Effector memory CD8-positive, alpha-beta T cell (primary cell): ENCODE measurements at regions not wholly inside any gene's neighbourhood (a gene's known extent, or its start where the extent isn't known, plus 50 kb on each side); places are given as distances from the start of the nearest gene placed in this dataset.

Experiments used
- ATAC-seq: fragments of 150-1000 bp; cut with Tn5 transposase; replicated peaks from 2 replicates; pipeline ENCODE4 v1.10.0; 2021; ENCODE audit warnings: mild to moderate bottlenecking, moderate library complexity
- DNase-seq, 3 experiments: peaks; one replicate each; pipeline ENCODE4 v3.0.0; 2021
- H3K27ac Mint-ChIP-seq, 2 donors: one replicate each; pipeline ENCODE4 v1.8.0; 2022; ENCODE audit warnings: mild to moderate bottlenecking in 2 of 2, mixed read lengths in 2 of 2, moderate library complexity in 2 of 2
- H3K27me3 Mint-ChIP-seq, 2 donors: one replicate each; pipeline ENCODE4 v1.8.0; 2022; ENCODE audit warnings: mixed read lengths in 2 of 2
- H3K36me3 Mint-ChIP-seq: one replicate; pipeline ENCODE4 v1.8.0; 2022; ENCODE audit warnings: mild to moderate bottlenecking, moderate library complexity, mixed read lengths; ENCODE audit not compliant: insufficient read depth
- H3K4me1 Mint-ChIP-seq, 2 donors: one replicate each; pipeline ENCODE4 v1.8.0; 2022; ENCODE audit warnings: low read depth in 2 of 2, mixed read lengths in 2 of 2
- H3K4me3 Mint-ChIP-seq, 2 donors: one replicate each; pipeline ENCODE4 v1.8.0; 2022; ENCODE audit warnings: mild to moderate bottlenecking in 2 of 2, mixed read lengths in 2 of 2, moderate library complexity in 2 of 2
- H3K9me3 Mint-ChIP-seq, 2 donors: one replicate each; pipeline ENCODE4 v1.8.0; 2022; ENCODE audit warnings: mixed read lengths in 2 of 2

DNA sequence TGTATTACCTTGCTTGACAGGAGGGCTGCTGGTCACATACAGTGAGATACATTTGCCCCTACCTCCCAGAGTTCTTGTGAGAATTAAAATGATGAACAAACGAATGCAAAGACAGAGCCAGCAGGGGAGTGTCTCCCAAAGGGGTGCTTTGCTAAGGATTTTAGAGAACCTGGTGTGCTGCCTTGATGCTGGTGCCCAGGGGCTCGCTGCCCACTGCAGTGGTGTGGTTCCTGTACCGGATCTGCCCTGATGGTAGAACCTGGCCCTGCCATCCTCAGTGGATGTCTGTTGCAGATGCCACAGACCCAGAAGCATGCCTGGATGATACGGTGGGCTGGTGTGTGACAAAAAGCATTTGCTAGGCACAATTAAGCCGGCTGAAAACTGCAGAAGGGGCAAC is 414.8 kb upstream of the HS6ST1 start:
- Mint-ChIP-seq H3K4me1 (peaks cover 0 to 11% of the 10 kb centered on the region in 2 donors), H3K27ac (no peak overlapping the region), H3K9me3 (peaks cover 0 to 7% of the 10 kb centered on the region in 2 donors), H3K4me3 (no peak overlapping the region), H3K27me3 (peaks cover 10 to 58% of the 10 kb centered on the region in 2 donors), H3K36me3 (no peaks in the 10 kb centered on the region)
- ATAC-seq: no peak
- DNase-seq: no peak

DNA sequence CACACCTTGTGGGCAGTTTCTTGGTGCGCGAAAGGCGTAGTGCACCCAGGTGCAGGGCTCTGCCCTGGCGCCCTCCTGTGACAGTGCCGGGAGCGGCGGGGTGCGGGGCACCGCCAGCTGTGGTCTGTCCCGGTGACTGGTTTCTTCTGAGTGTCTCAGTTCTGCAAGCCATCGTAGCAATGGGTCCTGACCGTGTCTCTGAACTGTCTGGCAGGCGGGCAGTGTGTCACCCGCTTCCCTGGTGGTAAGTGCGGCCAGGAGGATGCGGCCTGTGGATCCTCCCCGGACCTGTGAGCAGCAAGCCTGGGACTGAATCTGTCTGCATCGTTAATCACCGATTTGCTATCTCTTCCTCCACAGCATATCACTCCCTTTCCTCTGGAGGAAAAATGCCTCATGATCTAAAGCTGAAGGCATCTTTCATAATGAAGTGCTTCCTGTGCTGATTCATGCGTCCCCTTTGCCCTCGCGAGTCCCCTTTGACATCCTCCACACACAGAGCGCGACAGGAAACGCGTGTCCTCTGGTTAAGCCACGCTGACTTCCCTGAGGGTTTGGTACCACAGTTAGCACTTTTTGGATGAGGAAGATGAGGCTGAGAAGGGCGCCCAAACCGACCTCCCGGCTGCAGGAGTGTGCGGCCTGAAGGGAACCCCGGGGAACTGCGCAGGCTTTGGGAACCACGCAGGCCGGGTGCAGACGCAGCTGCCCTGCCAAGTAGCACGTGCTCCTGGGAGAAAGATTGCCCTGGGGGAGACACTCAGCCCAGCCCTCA is 416.0 kb upstream of the HS6ST1 start:
- Mint-ChIP-seq H3K9me3 (no peaks in the 10 kb centered on the region), H3K4me3 (no peak overlapping the region), H3K27me3 (peaks cover 10 to 71% of the 10 kb centered on the region in 2 donors), H3K27ac (no peak overlapping the region), H3K36me3 (peaks cover 2% of the 10 kb centered on the region), H3K4me1 (peaks cover 0 to 11% of the 10 kb centered on the region in 2 donors)
- peak; percentile 16 for ATAC-seq
- DNase-seq: no peak

DNA sequence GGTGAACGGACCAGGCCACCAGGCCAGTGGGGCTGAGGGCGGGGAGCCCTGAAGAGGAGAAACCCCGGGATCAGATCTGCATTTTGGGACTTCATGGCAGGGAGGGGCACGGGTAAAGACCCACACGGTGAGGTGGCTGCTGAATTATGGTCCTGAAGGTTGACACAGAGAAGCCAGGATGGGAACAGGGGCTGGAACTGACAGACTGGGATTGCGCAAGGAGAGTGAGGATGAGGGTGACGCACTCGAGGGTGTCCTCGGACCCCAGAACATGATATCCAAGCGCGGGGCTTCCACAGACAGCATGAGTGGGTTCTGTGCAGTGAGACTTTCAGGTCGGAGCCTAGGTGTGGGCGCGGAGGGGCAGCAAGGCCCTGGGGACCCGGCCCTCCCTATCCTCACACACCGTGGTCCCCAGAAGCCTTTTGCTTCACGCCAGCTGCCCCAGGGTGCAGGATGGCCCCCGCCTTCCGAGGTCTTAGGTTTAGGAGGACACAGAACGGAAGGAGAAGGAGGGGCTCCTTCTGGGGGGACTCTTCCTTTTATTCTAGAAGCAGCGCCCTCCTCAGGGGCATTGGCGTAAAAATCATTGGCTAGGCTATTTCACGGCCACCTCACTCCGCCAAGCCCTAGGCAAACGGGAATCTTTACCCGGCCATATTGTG is 416.8 kb upstream of the HS6ST1 start:
- DNase-seq (no peak), ATAC-seq (no peak)
- Mint-ChIP-seq H3K4me1 (peaks cover 0 to 11% of the 10 kb centered on the region in 2 donors), H3K4me3 (no peak overlapping the region), H3K27me3 (peaks cover 16 to 72% of the 10 kb centered on the region in 2 donors), H3K9me3 (no peaks in the 10 kb centered on the region), H3K36me3 (peaks cover 2% of the 10 kb centered on the region), H3K27ac (no peak overlapping the region)

DNA sequence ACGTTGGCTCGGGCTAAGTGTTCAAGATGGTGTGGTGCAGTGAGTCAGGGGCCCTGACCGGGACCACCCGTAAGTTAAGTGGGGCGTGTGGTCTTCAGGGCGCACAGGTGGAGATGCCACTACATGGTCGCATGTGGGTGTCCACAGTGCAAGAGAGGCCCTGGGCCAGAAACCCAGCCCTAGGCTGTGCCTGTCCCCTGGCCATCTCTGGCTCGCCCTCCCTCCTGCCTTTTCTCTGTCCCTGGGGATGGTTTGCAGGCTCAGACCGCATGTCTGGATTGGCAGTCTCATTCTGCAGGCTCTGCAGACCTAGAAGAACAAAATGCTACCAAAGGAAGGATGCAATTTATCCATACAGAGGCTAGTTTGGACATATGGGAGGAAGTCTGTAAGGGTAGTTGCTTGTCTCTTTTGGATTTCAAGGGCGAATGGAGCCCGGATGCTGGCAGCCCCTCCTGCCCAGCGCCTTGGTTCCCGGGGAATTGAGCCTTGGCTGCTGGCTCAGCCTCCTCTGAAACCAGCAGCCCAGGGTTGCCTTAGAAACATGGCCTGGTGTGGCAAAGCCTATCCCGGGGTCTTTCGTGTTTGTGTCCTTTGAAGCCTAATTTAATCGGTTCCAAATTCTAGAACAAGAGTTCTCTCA is 417.5 kb upstream of the HS6ST1 start:
- Mint-ChIP-seq H3K4me1 (peaks cover 0 to 11% of the 10 kb centered on the region in 2 donors), H3K9me3 (no peaks in the 10 kb centered on the region), H3K27ac (no peak overlapping the region), H3K4me3 (peak overlapping the region in 1 of 2 donors; percentile 61), H3K27me3 (peaks cover 22 to 72% of the 10 kb centered on the region in 2 donors), H3K36me3 (peaks cover 2% of the 10 kb centered on the region)
- no peak for ATAC-seq
- DNase-seq: no peak

DNA sequence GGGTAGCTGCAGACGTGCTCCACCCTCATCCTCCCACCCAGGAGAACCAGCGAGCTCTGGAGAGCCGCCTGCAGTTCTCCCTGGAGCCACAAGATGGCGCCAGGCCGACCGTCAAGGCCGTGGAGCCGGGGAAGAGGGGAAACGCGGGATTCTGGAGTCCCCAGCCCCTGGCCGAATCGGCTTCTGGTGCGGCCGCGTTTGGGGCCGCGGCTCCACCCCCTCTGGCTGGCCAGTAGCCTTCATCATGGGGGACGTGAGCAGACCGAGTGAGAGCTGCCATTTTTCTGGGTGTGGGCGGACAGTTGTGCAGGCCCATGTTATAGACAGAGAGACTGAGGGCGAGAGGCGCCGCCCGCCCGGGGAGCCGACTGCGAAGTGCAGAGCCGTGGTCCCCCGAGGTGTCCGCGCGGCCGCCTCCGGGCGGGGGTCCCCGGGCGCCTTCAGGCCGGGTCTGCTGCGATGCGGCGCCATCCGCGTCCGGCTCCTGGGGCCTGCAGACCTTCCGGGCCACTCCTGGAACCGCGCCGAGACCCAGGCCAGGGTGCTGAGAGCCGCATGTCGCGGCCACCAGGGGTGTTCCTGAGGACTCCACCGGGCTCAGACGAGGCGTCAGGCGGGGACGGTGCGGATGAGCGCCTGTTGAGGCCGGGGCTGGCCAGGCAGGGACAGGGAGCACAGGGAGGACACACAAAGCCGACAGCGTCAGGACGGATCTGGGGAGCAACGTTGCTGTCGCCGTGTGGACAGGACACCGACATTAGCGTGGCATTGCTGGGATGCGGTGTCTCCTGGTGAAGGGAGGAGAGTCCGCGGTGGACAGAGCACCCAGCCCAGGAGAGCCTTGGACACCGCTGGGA is 418.2 kb upstream of the HS6ST1 start:
- peak overlapping the region in 1 of 2 donors; percentile 61 for H3K4me3 Mint-ChIP-seq
- DNase-seq (peak; percentile 20 to 34 (median 24)), ATAC-seq (peak; percentile 46)
- H3K4me1 Mint-ChIP-seq: peaks cover 0 to 11% of the 10 kb centered on the region in 2 donors
- H3K36me3 Mint-ChIP-seq: peaks cover 2% of the 10 kb centered on the region
- peaks cover 26 to 66% of the 10 kb centered on the region in 2 donors for H3K27me3 Mint-ChIP-seq
- no peak overlapping the region for H3K27ac Mint-ChIP-seq
- H3K9me3 Mint-ChIP-seq: no peaks in the 10 kb centered on the region

DNA sequence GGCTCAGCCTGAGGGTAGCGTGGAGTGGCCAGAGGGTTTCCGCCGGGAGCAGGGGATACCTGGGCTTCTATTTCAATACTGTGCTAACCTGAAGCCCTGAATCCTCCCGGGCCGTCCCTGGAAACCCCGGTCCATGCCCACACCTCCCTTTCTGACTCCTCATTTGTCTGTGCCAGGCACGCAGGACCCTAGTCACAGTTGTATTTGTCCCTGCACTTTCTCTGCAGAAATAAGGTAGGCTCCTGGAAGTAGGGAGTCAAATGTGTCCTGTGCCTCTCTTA is 418.8 kb upstream of the HS6ST1 start:
- no peaks in the 10 kb centered on the region for H3K9me3 Mint-ChIP-seq
- H3K27me3 Mint-ChIP-seq: peaks cover 26 to 61% of the 10 kb centered on the region in 2 donors
- no peak for ATAC-seq
- H3K4me1 Mint-ChIP-seq: peaks cover 0 to 11% of the 10 kb centered on the region in 2 donors
- no peak for DNase-seq
- peaks cover 2% of the 10 kb centered on the region for H3K36me3 Mint-ChIP-seq
- no peak overlapping the region for H3K4me3 Mint-ChIP-seq
- H3K27ac Mint-ChIP-seq: no peak overlapping the region

DNA sequence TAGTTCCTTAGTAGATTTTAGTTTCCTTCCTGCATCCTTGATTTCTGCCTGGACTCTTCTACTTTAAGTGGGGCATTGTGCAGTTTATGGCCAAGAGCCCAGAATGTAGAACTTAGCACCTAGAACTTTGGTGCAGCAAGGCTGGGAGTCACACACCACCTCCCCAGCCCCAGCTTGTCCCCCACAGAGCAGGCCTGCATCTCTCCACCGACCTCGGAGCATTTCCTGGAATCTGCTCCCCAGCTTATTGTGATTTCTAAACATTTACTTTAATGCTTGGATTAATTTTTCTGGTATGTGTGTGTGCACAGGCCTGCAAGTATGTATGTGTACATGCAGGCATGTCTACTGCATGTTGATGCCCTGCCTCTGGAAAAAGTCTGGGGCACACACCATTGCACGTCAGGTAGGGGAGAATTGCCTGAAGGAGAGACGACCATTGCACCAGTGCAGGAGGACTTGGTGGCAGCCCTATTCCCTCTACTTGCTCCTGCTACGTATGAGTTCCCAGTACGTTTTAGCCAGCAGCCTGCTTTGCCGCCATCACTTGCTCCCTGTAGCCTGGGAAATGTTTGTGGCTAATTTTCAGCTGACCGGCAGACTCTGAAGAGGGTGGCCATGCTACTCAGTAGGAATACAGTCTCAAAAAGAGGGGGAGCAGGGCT is 419.9 kb upstream of the HS6ST1 start:
- ATAC-seq (no peak), DNase-seq (no peak)
- Mint-ChIP-seq H3K27me3 (peaks cover 26 to 52% of the 10 kb centered on the region in 2 donors), H3K9me3 (no peaks in the 10 kb centered on the region), H3K36me3 (peaks cover 2% of the 10 kb centered on the region), H3K4me1 (peaks cover 0 to 11% of the 10 kb centered on the region in 2 donors), H3K4me3 (no peak overlapping the region), H3K27ac (no peak overlapping the region)

DNA sequence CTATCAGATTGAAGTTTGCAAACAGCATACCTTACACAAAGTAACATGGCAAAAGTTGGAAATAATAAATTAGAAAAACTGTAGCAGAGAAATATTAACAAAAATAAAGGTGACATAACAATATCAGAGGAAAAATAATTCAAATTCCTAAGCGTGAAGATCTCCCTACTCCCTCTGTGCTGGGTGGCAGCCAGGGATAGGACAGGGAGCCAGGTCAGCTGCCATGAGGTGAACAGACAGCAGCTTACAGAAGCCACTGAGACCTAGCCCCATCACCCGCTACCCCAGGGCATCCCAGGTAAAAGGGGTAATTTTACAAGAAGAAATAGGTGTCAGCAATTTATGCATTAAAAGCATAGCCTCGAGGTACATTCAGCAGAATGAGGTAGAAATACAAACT is 423.8 kb upstream of the HS6ST1 start:
- H3K4me1 Mint-ChIP-seq: no peaks in the 10 kb centered on the region
- peaks cover 2% of the 10 kb centered on the region for H3K36me3 Mint-ChIP-seq
- peaks cover 28 to 33% of the 10 kb centered on the region in 2 donors for H3K27me3 Mint-ChIP-seq
- H3K9me3 Mint-ChIP-seq: no peaks in the 10 kb centered on the region
- H3K4me3 Mint-ChIP-seq: no peak overlapping the region
- no peak for DNase-seq
- no peak overlapping the region for H3K27ac Mint-ChIP-seq
- ATAC-seq: no peak

DNA sequence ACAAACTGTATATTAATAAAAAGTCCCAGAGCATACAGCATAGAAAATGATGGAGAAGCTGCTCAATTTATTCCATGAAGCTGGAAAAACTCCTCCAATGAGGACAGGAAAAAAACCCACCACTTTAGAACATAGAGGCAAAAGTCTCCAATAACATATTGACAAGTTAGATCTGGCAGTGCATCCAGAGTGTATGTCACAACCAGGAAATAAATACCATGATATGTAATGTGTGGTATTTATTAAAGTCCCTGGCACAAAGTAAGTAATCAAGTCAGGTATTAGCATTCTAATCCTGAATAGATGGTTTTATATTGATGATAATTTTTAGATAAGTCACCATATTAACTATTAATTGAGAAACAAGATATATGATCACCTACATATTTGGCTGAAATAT is 427.3 kb upstream of the HS6ST1 start:
- Mint-ChIP-seq H3K4me3 (no peak overlapping the region), H3K27me3 (peaks cover 15 to 17% of the 10 kb centered on the region in 2 donors), H3K36me3 (no peaks in the 10 kb centered on the region), H3K27ac (no peak overlapping the region), H3K9me3 (no peaks in the 10 kb centered on the region), H3K4me1 (no peaks in the 10 kb centered on the region)
- DNase-seq: no peak
- ATAC-seq: no peak

DNA sequence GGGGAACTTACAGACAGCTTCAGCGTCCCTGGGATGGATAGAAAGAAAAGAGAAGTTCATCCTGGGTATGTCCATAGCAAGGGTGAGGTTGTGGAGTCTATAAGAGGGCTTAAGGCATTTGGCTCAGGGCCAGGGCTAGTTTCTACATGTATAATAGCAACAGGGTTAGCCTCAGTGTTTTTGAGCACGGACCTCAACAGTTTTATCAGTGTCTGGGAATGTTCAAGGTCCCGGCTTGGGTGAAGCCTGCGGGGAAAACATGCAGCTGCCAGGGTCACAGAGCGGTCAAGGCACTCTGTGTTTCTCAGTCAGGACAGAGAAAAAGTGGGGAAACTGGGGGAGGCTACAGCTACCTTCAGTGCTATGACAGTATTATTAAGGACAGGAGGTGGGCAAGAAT is 427.7 kb upstream of the HS6ST1 start:
- peaks cover 15% of the 10 kb centered on the region in 2 donors for H3K27me3 Mint-ChIP-seq
- DNase-seq (no peak), ATAC-seq (no peak)
- no peaks in the 10 kb centered on the region for H3K36me3 Mint-ChIP-seq
- H3K4me1 Mint-ChIP-seq: no peaks in the 10 kb centered on the region
- no peaks in the 10 kb centered on the region for H3K9me3 Mint-ChIP-seq
- no peak overlapping the region for H3K4me3 Mint-ChIP-seq
- H3K27ac Mint-ChIP-seq: no peak overlapping the region

DNA sequence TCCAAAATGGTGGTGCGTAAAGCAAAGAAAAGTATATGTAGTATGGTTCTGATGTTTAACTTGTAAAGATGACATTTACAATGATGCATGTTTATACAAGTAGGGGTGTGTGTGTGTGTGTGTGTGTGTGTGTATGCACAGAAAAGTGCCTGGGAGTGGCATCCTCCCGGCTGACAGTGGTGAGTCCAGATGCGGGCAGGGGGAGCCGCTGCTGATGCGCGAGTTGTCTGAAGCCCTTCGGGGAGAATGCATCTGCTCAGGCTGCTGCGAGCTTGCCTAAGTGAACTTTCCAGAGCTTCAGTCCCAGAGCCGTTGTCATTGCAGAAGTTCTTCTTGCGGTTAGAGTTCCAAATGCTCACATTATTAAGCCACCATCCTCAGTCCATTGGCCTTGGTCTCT is 429.7 kb upstream of the HS6ST1 start:
- peaks cover 19 to 25% of the 10 kb centered on the region in 2 donors for H3K27me3 Mint-ChIP-seq
- no peak overlapping the region for H3K27ac Mint-ChIP-seq
- H3K4me1 Mint-ChIP-seq: peaks cover 0 to 3% of the 10 kb centered on the region in 2 donors
- no peaks in the 10 kb centered on the region for H3K36me3 Mint-ChIP-seq
- DNase-seq: no peak
- H3K9me3 Mint-ChIP-seq: no peaks in the 10 kb centered on the region
- H3K4me3 Mint-ChIP-seq: no peak overlapping the region
- ATAC-seq: no peak

DNA sequence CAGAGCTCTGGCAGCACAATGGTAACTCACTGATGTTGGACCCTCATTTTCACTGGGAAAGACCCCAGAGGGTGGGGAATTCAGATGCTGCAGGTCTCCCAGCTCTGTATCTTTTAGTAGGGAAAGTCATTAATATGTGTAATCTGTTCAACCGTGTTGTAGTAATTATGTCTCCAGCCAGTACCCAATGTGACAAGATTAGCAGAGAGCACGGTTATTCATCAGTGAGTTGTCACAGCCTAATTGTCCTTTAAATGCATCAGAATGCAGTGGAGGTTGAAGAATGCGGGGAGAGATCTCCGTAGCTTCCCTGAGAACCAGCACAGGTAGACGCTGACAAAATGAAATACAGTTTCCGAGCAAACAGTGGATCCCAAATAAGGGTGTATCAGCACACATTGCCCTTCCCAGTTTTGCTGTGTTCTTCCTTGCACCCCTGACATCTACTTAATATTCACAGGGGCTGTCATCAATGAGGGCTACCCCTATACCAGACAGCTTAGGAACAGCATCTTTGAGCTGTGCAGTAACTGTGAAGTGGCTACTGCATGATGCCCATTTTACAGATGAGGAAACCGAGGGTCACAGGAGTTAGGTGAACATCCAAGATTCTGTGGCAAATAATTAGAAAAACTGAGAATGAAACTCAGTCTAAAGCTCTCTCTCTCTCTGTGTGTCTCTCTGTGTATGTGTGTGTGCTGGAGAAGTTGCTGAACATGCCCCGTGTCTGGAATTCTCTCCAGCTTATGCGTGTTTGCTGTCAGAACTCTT is 430.4 kb upstream of the HS6ST1 start:
- peaks cover 21 to 31% of the 10 kb centered on the region in 2 donors for H3K27me3 Mint-ChIP-seq
- no peaks in the 10 kb centered on the region for H3K36me3 Mint-ChIP-seq
- H3K4me3 Mint-ChIP-seq: no peak overlapping the region
- H3K9me3 Mint-ChIP-seq: no peaks in the 10 kb centered on the region
- DNase-seq (no peak), ATAC-seq (no peak)
- peaks cover 2 to 4% of the 10 kb centered on the region in 2 donors for H3K4me1 Mint-ChIP-seq
- H3K27ac Mint-ChIP-seq: no peak overlapping the region
